HCT116 (cell line): ENCODE measurements at regions not wholly inside any gene's neighbourhood (a gene's known extent, or its start where the extent isn't known, plus 50 kb on each side); places are given as distances from the start of the nearest gene placed in this dataset.

Source experiments
- ATAC-seq: fragments of 200-7000 bp; cut with Tn5 transposase; 2 replicates; pipeline ENCODE4 v1.9.1; 2020; ENCODE audit warnings: mild to moderate bottlenecking, moderate library complexity
- BruUV-seq: library from RNA; stranded (reverse); fragments of 400-500 nt; replicated peaks from 2 replicates; lab custom pipeline; 2021; lab: Mats Ljungman, UMichigan
- CTCF ChIA-PET: fragments of 300-600 bp; sonication (Branson Sonifier 250); formaldehyde crosslinking; loops from one replicate; lab custom pipeline; 2021; ENCODE audit warnings: antibody characterized with exemption; lab: Charles Lee
- POLR2A ChIA-PET: fragments of 300-600, 350-600 bp; sonication (Branson Sonifier 250); formaldehyde crosslinking; loops from one replicate; lab custom pipeline; 2021; ENCODE audit warnings: antibody characterized with exemption; lab: Charles Lee
- RAD21 ChIA-PET, 2 experiments: fragments of 300-600 bp; sonication (Branson Sonifier 250); formaldehyde crosslinking; loops; one replicate each; lab custom pipeline; 2023; ENCODE audit warnings: low total read pairs in 2 of 2; ENCODE audit not compliant: uncharacterized antibody in 2 of 2, unreplicated experiment in 2 of 2, low non-redundant PET in 1 of 2; lab: Charles Lee
- DNase-seq: peaks from one replicate; pipeline ENCODE4 v3.0.0-alpha.2; 2010; ENCODE audit warnings: low read depth, low spot score
- H2AFZ ChIP-seq: fragments of 200-600 bp; shearing (Covaris generic), sonication (generic); 2 replicates; pipeline ENCODE4 v1.6.1; 2017; ENCODE audit warnings: low read depth, mixed run types, mixed read lengths, antibody characterized with exemption, low read length; ENCODE audit not compliant: poor library complexity, severe bottlenecking
- H3K27ac ChIP-seq: 2 replicates; pipeline ENCODE4 v1.5.1; 2012; ENCODE audit warnings: low read depth, low read length
- H3K27me3 ChIP-seq: fragments of 200-600 bp; sonication (generic); 2 replicates; pipeline ENCODE4 v1.6.1; 2016; ENCODE audit warnings: mixed run types, low read length, mixed read lengths; ENCODE audit not compliant: insufficient read depth
- H3K36me3 ChIP-seq, 2 experiments: fragments of 200-500 bp in 1 of 2; fragments of 200-600 bp in 1 of 2; sonication (Bioruptor generic) in 1 of 2; sonication (generic) in 1 of 2; 2 replicates each; pipeline versions ENCODE4 v1.5.1 to v1.6.1; 2014 to 2016; ENCODE audit warnings: low read length in 2 of 2, inconsistent platforms in 1 of 2, mixed read lengths in 1 of 2, mixed run types in 1 of 2; ENCODE audit not compliant: insufficient read depth in 2 of 2, control insufficient read depth in 1 of 2
- H3K4me1 ChIP-seq, 2 experiments: fragments of 200-600 bp in 1 of 2; sonication (generic) in 1 of 2; 2 replicates each; pipeline versions ENCODE4 v1.5.1 to v1.6.1; 2012 to 2017; ENCODE audit warnings: low read length in 2 of 2, inconsistent platforms in 1 of 2, mild to moderate bottlenecking in 1 of 2, mixed read lengths in 1 of 2, mixed run types in 1 of 2, moderate library complexity in 1 of 2; ENCODE audit not compliant: insufficient read depth in 2 of 2, control insufficient read depth in 1 of 2
- H3K4me2 ChIP-seq: fragments of 200-600 bp; sonication (generic); 2 replicates; pipeline ENCODE4 v1.6.1; 2017; ENCODE audit warnings: mixed run types, low read length, mixed read lengths
- H3K4me3 ChIP-seq, 2 experiments: fragments of 200-600 bp in 1 of 2; sonication (generic) in 1 of 2; replicated peaks in 1 of 2; 2 replicates each; pipeline ENCODE4 v1.5.1; 2011 to 2016; ENCODE audit warnings: low read length in 2 of 2, control low read depth in 1 of 2, low read depth in 1 of 2, mild to moderate bottlenecking in 1 of 2, mixed read lengths in 1 of 2, mixed run types in 1 of 2
- H3K79me2 ChIP-seq: fragments of 200-600 bp; sonication (generic); 2 replicates; pipeline ENCODE4 v1.6.1; 2017; ENCODE audit warnings: mild to moderate bottlenecking, mixed run types, low read length, moderate library complexity, mixed read lengths; ENCODE audit not compliant: insufficient read depth
- H3K9ac ChIP-seq: fragments of 200-600 bp; sonication (generic); 2 replicates; pipeline ENCODE4 v1.6.1; 2016; ENCODE audit warnings: low read length, mixed read lengths
- H3K9me2 ChIP-seq: fragments of 200-600 bp; sonication (generic), shearing (Covaris generic); 2 replicates; pipeline ENCODE4 v1.6.1; 2017; ENCODE audit warnings: mixed run types, mild to moderate bottlenecking, moderate library complexity; ENCODE audit not compliant: insufficient read depth
- H3K9me3 ChIP-seq, 2 experiments: fragments of 200-500 bp in 1 of 2; fragments of 200-600 bp in 1 of 2; sonication (Bioruptor generic) in 1 of 2; sonication (generic) in 1 of 2; 2 replicates each; pipeline ENCODE4 v1.6.1; 2014 to 2017; ENCODE audit warnings: low read length in 2 of 2, mixed read lengths in 2 of 2, inconsistent platforms in 1 of 2, low read depth in 1 of 2, mild to moderate bottlenecking in 1 of 2, mixed run types in 1 of 2, moderate library complexity in 1 of 2; ENCODE audit not compliant: control insufficient read depth in 1 of 2, insufficient read depth in 1 of 2
- H4K20me1 ChIP-seq: fragments of 200-600 bp; sonication (generic), shearing (Covaris generic); 2 replicates; pipeline ENCODE4 v1.6.1; 2017; ENCODE audit warnings: mixed run types, mild to moderate bottlenecking, moderate library complexity; ENCODE audit not compliant: insufficient read depth
- ATF3 ChIP-seq: IDR thresholded peaks from 2 replicates; pipeline ENCODE4 v1.6.1; 2012
- CBX3 ChIP-seq: IDR thresholded peaks from 2 replicates; pipeline ENCODE4 v1.6.1; 2012; ENCODE audit warnings: low read depth
- CEBPB ChIP-seq: IDR thresholded peaks from 2 replicates; pipeline ENCODE4 v1.6.1; 2012; ENCODE audit warnings: low read depth
- EGR1 ChIP-seq: IDR thresholded peaks from 2 replicates; pipeline ENCODE4 v1.6.1; 2012; ENCODE audit warnings: low read depth
- EZH2 ChIP-seq: fragments of 200-600 bp; sonication (generic); IDR thresholded peaks from 2 replicates; pipeline ENCODE4 v1.6.1; 2017; ENCODE audit warnings: antibody characterized with exemption, mixed run types
- MAX ChIP-seq: IDR thresholded peaks from 2 replicates; pipeline ENCODE4 v1.6.1; 2012
- REST ChIP-seq: IDR thresholded peaks from 2 replicates; pipeline ENCODE4 v1.6.1; 2012; ENCODE audit warnings: low read depth
- SIN3A ChIP-seq: IDR thresholded peaks from 2 replicates; pipeline ENCODE4 v1.6.1; 2012; ENCODE audit warnings: low read depth
- SP1 ChIP-seq: IDR thresholded peaks from 2 replicates; pipeline ENCODE4 v1.6.1; 2012; ENCODE audit warnings: low read depth
- SRF ChIP-seq: IDR thresholded peaks from 2 replicates; pipeline ENCODE4 v1.6.1; 2012; ENCODE audit warnings: low read depth
- intact Hi-C: fragments of 100-400 bp; cut with micrococcal nuclease; formaldehyde crosslinking; loops from 2 replicates; pipeline ENCODE4 v1.10.0; 2022

- intact Hi-C loops: no loop called here
- ChIA-PET RAD21 (no interaction called here), CTCF (no interaction called here), POLR2A (no interaction called here)
- Histone ChIP-seq H3K4me1 (no peaks in the 10 kb centered on the region), H2AFZ (no peak overlapping the region), H3K9me2 (no peaks in the 10 kb centered on the region), H3K27ac (no peak overlapping the region), H4K20me1 (no peaks in the 10 kb centered on the region), H3K36me3 (no peaks in the 10 kb centered on the region), H3K79me2 (no peaks in the 10 kb centered on the region), H3K27me3 (no peaks in the 10 kb centered on the region), H3K4me2 (no peak overlapping the region), H3K4me3 (no peak overlapping the region), H3K9ac (no peak overlapping the region), H3K9me3 (peaks cover 9 to 33% of the 10 kb centered on the region in 2 experiments; a peak in 2 of 4 replicates)
- ATAC-seq (no peak), DNase-seq (no peak)
- TF ChIP-seq ATF3 (no peak), SIN3A (no peak), REST (no peak), MAX (no peak), CEBPB (no peak), EGR1 (no peak), SRF (no peak), SP1 (no peak), CBX3 (no peak), EZH2 (no peak)
- no TSS peak for BruUV-seq
These were observed 1481.6 kb upstream of the PIK3C3 start for GRCh38 chr18:40473221-40474029.
